ENCODE measurements at regions not wholly inside any gene's neighbourhood (a gene's known extent, or its start where the extent isn't known, plus 50 kb on each side); places are given as distances from the start of the nearest gene placed in this dataset.
A peak's percentile ranks its signal among the peaks of the same experiment; 100 is the strongest.
"Not testable (repeated sequence)": the region's sequence is repeated elsewhere in the genome, so short reads cannot be mapped to it uniquely, and the experiment has no call there.

GRCh38 chr9:30524311-30524710 lies 1860.1 kb upstream of the ACO1 start:
- DNase-seq (ENCODE audit: low spot score) = no peak

DNA sequence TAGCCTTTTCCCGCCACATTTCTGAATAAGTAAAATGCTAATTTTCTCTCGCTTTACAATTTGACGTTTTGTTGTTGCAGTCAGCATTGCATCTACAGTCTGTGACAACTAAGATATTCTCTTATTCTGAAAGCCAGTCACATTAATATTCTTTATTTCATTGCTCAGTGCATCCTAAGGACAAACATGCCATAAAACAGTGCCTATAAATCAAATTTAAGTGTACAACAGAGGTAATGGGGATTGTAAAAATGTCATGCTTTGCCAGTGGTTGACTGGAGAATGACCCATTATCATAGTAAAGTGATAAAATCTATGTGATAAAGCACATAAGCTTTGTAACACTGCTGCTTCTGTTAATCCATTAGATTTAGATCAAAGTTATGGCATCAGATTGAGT lies 1850.0 kb upstream of the ACO1 start:
- no peak for DNase-seq (ENCODE audit: low spot score)

GRCh38 chr9:30534896-30535295 lies 1849.5 kb upstream of the ACO1 start:
- DNase-seq (ENCODE audit: low spot score) = no peak

GRCh38 chr9:30536494-30536893 lies 1847.9 kb upstream of the ACO1 start:
- no peak for DNase-seq (ENCODE audit: low spot score)

DNA sequence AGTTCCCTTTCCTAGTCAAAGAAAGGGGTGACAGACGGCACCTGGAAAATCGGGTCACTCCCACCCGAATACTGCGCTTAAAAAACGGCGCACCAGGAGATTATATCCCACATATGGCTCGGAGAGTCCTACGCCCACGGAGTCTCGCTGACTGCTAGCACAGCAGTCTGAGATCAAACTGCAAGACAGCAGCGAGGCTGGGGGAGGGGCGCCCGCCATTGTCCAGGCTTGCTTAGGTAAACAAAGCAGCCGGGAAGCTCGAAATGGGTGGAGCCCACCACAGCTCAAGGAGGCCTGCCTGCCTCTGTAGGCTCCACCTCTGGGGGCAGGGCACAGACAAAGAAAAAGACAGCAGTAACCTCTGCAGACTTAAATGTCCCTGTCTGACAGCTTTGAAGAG lies 1844.7 kb upstream of the ACO1 start:
- not testable (repeated sequence) for DNase-seq (ENCODE audit: low spot score)

DNA sequence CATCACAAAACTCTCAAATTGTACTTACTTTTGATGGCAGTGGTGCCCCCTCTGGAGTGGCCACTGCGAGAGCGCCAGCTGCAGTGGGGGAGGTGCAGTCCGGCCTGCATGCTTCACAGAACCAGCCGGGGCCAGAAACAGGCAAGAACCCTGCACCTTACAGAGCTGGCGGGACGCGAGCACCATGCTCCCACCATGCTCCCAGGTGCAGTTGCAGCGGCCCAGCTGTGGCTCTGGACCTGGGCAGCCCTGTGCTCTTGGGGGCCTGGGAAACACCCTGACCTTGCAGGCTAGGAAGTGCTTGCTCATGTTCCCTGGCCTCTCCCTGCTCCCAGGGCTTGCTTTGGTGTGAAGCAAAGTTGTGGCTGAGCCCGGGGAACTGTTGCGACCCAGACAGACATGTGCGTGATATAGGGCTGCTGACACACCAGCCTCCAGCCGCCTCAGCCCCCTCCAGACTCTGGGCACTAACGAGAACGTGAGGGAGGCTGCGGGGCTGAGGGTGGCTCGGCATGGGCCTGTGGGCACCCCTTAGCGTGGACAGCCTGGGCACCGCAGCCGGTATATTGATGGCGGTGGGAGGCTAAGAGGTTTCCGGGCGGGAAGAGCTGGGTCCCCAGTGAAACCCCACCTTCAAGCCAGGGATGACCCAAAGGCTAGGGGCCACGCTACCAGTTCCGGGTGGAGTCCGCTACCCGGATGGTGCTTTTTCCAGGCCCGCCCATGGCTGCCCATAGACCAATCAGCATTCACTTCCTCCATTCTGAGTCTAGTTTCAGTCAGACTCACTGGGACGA lies 1809.9 kb upstream of the ACO1 start:
- peak; percentile 40 for DNase-seq (ENCODE audit: low spot score)

- no peak for DNase-seq (ENCODE audit: low spot score)
Measured at GRCh38 chr9:30575218-30575617, 1809.2 kb upstream of the ACO1 start.

GRCh38 chr9:30575691-30576090 lies 1808.8 kb upstream of the ACO1 start:
- DNase-seq (ENCODE audit: low spot score) = no peak

DNA sequence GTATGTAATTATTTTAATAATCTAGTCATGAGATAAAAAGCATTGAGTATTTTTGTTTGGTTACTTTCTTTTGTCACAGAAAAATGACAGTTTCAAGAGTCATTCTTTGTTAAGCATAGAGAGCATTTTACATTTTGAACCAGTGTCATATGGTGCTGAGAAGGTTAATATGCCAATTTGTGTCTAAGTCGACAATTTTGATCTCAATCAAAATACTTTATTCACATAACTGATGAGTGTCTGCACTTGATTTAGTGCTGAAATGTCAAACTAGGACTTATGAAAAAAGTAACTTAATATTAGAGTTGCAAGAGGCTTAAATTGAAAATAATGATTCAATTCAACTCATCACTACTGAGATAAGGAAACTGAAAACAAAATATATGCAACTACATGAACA lies 1804.6 kb upstream of the ACO1 start:
- no peak for DNase-seq (ENCODE audit: low spot score)

GRCh38 chr9:30582240-30582639 lies 1802.2 kb upstream of the ACO1 start:
- DNase-seq (ENCODE audit: low spot score) = no peak

- no peak for DNase-seq (ENCODE audit: low spot score)
Measured at GRCh38 chr9:30584559-30584958, 1799.9 kb upstream of the ACO1 start.

GRCh38 chr9:30591461-30591860 lies 1793.0 kb upstream of the ACO1 start:
- DNase-seq (ENCODE audit: low spot score) = no peak

DNA sequence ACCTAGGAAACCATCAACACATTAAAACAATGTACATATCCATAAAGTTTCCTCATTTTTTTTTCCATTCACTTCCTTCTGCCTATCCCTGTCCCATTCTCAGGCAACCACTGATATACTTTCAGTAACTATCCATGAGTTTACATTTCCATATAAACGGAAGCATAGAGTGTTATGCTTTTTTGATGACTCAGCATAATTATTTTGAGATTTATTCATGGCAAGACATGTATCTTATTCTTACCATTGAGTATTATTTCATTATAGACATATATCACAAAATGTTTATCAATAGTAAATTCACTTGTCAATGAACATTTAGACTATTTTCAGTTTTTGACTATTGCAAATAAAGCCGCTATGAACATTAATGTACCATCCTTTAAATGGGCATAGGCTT lies 1786.8 kb upstream of the ACO1 start:
- DNase-seq (ENCODE audit: low spot score) = no peak

DNA sequence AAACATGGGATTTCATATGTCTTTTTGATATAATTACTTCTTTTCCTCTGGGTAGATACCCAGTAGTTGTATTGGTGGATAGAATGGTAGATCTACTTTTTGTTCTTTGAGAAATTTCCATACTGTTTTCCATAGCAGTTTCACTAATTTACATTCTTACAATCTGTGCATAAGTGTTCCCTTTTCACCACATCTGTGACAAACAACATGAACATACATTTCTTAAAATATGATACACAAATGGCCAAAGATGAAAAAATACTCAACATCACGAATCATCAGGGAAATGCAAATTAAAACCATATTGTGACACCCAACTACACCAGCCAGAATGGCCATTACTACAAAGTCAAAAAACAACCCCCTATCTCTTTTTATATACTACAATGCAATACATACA lies 1778.5 kb upstream of the ACO1 start:
- no peak for DNase-seq (ENCODE audit: low spot score)

DNA sequence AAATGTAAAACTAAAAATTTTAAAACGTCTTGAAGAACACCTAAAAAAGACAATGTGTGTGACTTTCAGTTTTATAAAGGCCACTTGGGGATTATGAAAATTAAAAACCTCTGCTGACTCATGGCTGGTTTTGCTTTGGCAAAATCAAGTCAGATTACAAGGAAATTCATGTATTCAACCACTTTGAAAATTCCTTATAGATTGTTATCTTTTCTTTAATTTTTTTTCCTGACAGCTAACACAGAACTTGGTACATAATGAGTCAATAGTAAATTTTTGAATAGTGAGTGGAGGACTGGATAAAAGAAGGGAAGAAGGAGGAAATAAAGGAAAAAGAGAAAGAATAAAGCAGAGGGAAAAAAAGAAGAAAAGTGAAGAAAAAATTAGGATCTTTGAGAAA lies 1774.7 kb upstream of the ACO1 start:
- no peak for DNase-seq (ENCODE audit: low spot score)

DNA sequence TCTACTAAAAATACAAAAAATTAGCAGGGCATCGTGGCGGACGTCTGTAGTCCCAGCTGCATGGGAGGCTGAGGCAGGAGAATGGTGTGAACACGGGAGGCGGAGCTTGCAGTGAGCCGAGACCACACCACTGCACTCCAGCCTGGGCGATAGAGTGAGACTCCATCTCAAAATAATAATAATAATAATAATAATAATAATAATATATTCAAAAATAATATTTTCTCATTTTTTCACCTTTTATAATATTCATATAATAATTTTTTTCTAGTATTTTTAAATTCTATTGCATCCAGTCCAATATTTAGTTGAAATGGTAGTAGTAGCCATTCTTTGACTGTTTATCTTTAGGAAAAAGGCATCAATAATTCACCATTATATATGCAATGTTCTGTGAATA lies 1767.7 kb upstream of the ACO1 start:
- not testable (repeated sequence) for DNase-seq (ENCODE audit: low spot score)

DNA sequence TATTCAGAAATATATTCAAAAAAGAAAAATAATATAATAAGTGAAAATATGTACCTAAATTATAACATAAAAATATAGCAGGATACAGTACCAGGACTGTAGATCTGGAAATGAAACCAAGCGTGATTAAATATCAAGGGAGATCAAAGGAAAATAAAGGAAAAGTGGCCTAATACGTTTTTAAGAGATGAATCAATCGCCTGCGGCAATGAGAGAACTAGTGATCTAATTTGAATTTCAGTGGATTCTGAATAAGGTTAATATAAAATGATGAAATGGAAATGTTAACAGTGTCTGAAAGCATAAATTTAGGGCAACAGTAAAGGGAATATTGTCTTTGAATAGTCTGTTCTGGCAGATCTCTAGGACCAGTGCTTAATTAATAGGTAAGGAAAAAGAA lies 1761.9 kb upstream of the ACO1 start:
- no peak for DNase-seq (ENCODE audit: low spot score)

GRCh38 chr9:30628915-30629567 lies 1755.4 kb upstream of the ACO1 start:
- DNase-seq (ENCODE audit: low spot score) = peak; percentile 52

- no peak for DNase-seq (ENCODE audit: low spot score)
Measured at GRCh38 chr9:30630459-30630858, 1754.0 kb upstream of the ACO1 start.

DNA sequence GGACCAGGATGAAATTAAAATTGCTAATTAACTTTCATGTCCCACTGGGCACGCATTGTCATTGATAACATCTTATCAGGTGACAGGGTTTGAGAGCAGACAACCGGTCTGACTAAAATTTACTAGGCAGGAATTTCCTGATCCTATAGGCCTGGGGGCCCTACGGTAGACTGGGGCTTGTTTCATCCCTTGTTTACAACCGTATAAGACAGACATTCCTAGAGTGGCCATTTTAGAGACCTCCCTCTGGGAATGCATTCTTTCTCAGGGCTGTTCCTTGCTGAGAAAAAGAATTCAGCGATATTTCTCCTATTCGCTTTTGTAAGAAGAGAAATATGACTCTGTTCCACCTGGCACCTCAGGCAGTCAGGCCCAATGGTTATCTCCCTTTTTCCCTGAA lies 1737.8 kb upstream of the ACO1 start:
- DNase-seq (ENCODE audit: low spot score) = not testable (repeated sequence)

DNA sequence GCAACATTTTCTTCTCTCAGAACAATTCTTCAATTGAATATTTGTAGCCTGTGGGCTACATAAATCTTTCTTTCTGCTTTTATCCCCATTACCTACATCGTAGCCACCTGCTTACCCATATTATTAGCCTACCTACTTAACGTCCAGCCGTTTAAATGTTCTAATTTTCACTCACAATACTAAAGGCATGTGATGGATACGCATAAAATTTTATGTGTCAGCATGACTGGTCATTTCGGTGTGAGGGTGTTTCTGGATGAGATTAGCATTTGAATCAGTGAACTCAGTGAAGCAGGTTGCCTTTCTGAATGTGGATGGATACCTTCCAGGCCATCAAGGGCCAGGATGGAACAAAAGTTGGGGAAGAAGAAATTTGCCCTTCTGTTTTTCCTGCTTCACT lies 1722.5 kb upstream of the ACO1 start:
- no peak for DNase-seq (ENCODE audit: low spot score)

DNA sequence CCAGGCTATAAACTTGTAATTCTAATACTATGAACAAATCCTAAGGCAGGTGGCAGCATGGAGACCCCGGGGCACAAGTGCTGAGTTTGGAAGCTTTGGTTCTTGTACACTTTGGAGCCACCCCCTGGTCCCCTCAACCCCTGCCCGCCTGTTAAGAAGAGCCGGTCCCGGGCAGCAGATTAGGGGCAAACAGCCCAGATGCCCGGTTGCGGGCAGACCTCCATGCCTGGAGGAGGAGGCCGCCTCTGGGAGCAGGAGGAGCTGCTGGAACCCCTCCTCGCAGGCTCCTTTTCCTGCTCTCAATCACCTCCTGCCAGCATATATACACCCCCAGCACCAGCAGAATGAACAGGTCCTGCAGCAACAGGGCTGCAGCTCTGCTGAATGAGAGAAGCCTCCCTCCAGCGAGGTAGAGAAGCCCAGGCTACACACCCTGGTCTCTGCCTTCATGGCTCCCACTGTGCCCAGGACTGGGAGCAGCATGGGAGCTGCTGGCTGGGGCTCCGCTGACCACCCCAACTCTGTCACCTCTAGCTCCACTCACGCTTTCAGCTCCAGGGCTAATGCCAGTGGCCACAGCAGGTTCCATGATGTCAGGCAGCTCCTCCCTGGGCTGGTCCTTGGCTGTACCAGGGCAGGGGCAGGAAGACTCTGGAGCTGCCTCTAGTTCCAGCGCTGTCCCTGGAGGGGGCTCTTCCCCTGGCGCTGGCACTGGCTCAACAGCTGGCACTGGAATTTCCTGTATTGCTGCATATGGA lies 1713.5 kb upstream of the ACO1 start:
- no peak for DNase-seq (ENCODE audit: low spot score)

GRCh38 chr9:30673132-30673531 lies 1711.3 kb upstream of the ACO1 start:
- DNase-seq (ENCODE audit: low spot score) = peak; percentile 31
